ENCODE measurements at regions not wholly inside any gene's neighbourhood (a gene's known extent, or its start where the extent isn't known, plus 50 kb on each side); places are given as distances from the start of the nearest gene placed in this dataset.

DNA sequence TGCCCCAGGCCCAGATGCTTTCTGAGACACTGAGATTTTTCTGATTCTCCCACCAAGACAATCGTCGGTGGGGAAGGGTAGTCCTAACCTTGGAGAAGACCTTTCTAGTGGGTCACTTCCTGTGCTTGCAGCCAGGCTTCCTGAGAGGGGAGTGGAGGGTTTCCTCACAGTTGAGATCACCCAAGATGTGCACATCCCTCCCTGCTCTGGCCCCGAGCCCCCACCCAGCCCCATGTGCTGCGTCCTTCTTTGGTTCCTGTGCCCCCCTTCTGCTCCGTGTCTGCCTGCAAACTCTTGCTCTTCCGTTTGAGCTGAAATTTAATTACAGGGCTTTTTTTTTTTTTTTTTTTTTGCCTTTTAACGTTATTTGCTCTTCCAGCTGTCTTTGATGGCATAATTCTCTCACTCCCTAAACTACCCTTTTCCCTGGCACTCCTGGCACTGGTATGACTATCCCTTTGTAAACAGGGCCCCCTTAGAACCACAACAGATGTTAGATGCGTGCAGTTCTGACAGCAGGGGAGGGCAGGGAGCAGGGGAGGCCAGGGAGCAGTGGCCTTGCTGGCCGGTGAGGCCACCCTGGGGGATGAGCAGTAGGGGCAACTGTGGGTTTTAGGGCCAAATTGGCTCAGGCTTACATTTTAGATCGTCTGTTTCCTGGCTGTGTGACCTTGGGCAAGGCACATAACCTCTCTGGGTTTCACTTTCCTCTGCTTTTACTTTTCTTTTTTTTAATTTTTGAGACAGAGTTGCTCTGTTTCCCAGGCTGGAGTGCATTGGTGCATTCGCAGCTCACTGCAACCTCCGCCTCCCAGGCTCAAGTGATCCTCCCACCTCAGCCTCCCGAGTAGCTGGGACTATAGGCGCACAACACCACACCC is 144.5 kb downstream of the PHETA1 start:
- Histone ChIP-seq H3K4me2 (no peak overlapping the region), H2AFZ (no peak overlapping the region), H3K36me3 (ENCODE audit: insufficient read depth) (no peaks in the 10 kb centered on the region), H3F3A (replicated peaks; ENCODE audit: low read depth) (no peaks in the 10 kb centered on the region), H3K79me2 (replicated peaks; ENCODE audit: insufficient read depth) (no peaks in the 10 kb centered on the region), H3K4me1 (ENCODE audit: insufficient read depth) (0 out of 2 replicates have a peak, but pooled peaks cover 4% of the 10 kb centered on the region), H3K4me3 (no peak overlapping the region), H3K27me3 (ENCODE audit: insufficient read depth) (no peaks in the 10 kb centered on the region), H4K20me1 (replicated peaks; ENCODE audit: insufficient read depth) (no peaks in the 10 kb centered on the region), H3K9me2 (ENCODE audit: insufficient read depth) (no peaks in the 10 kb centered on the region), H3K27ac (ENCODE audit: low read depth) (no peak overlapping the region)
- Mint-ChIP-seq H3K4me1 (peaks cover 17% of the 10 kb centered on the region), H3K4me3 (no peak overlapping the region), H3K27ac (no peak overlapping the region), H3K27me3 (ENCODE audit: insufficient read depth, low read depth, poor library complexity) (peaks cover 7% of the 10 kb centered on the region), H3K36me3 (ENCODE audit: low read depth) (no peaks in the 10 kb centered on the region), H3K9me3 (no peaks in the 10 kb centered on the region)
- DNase-seq (ENCODE audit: low spot score) (no peak), ATAC-seq (no peak)
- TF ChIP-seq POLR2AphosphoS5 (IDR thresholded peaks at IDR 0.05; ENCODE audit: low read depth) (no peak), NANOG (IDR thresholded peaks at IDR 0.05; ENCODE audit: borderline replicate concordance) (no peak), ZNF114 (CRISPR knock-in tag; IDR thresholded peaks at IDR 0.05) (no peak), EZH2phosphoT487 (IDR thresholded peaks at IDR 0.05; ENCODE audit: unreplicated experiment) (no peak), JUNB (IDR thresholded peaks at IDR 0.05; ENCODE audit: unreplicated experiment) (no peak), CREB1 (CRISPR knock-in tag; IDR thresholded peaks at IDR 0.05; ENCODE audit: low read depth) (no peak), EZH2 (IDR thresholded peaks at IDR 0.05; ENCODE audit: low read depth, unreplicated experiment) (no peak), STAT1 (IDR thresholded peaks at IDR 0.05; ENCODE audit: unreplicated experiment) (no peak), ZNF331 (CRISPR knock-in tag; IDR thresholded peaks at IDR 0.05; ENCODE audit: low read depth) (no peak)
- TF ChIP-seq, protein P1, sequence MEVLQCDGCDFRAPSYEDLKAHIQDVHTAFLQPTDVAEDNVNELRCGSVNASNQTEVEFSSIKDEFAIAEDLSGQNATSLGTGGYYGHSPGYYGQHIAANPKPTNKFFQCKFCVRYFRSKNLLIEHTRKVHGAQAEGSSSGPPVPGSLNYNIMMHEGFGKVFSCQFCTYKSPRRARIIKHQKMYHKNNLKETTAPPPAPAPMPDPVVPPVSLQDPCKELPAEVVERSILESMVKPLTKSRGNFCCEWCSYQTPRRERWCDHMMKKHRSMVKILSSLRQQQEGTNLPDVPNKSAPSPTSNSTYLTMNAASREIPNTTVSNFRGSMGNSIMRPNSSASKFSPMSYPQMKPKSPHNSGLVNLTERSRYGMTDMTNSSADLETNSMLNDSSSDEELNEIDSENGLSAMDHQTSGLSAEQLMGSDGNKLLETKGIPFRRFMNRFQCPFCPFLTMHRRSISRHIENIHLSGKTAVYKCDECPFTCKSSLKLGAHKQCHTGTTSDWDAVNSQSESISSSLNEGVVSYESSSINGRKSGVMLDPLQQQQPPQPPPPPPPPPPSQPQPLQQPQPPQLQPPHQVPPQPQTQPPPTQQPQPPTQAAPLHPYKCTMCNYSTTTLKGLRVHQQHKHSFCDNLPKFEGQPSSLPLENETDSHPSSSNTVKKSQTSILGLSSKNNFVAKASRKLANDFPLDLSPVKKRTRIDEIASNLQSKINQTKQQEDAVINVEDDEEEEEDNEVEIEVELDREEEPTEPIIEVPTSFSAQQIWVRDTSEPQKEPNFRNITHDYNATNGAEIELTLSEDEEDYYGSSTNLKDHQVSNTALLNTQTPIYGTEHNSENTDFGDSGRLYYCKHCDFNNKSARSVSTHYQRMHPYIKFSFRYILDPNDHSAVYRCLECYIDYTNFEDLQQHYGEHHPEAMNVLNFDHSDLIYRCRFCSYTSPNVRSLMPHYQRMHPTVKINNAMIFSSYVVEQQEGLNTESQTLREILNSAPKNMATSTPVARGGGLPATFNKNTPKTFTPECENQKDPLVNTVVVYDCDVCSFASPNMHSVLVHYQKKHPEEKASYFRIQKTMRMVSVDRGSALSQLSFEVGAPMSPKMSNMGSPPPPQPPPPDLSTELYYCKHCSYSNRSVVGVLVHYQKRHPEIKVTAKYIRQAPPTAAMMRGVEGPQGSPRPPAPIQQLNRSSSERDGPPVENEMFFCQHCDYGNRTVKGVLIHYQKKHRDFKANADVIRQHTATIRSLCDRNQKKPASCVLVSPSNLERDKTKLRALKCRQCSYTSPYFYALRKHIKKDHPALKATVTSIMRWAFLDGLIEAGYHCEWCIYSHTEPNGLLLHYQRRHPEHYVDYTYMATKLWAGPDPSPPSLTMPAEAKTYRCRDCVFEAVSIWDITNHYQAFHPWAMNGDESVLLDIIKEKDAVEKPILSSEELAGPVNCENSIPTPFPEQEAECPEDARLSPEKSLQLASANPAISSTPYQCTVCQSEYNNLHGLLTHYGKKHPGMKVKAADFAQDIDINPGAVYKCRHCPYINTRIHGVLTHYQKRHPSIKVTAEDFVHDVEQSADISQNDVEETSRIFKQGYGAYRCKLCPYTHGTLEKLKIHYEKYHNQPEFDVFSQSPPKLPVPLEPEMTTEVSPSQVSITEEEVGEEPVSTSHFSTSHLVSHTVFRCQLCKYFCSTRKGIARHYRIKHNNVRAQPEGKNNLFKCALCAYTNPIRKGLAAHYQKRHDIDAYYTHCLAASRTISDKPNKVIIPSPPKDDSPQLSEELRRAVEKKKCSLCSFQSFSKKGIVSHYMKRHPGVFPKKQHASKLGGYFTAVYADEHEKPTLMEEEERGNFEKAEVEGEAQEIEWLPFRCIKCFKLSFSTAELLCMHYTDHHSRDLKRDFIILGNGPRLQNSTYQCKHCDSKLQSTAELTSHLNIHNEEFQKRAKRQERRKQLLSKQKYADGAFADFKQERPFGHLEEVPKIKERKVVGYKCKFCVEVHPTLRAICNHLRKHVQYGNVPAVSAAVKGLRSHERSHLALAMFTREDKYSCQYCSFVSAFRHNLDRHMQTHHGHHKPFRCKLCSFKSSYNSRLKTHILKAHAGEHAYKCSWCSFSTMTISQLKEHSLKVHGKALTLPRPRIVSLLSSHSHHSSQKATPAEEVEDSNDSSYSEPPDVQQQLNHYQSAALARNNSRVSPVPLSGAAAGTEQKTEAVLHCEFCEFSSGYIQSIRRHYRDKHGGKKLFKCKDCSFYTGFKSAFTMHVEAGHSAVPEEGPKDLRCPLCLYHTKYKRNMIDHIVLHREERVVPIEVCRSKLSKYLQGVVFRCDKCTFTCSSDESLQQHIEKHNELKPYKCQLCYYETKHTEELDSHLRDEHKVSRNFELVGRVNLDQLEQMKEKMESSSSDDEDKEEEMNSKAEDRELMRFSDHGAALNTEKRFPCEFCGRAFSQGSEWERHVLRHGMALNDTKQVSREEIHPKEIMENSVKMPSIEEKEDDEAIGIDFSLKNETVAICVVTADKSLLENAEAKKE (CRISPR knock-in tag; IDR thresholded peaks at IDR 0.05): no peak
- TF ChIP-seq, protein P2, sequence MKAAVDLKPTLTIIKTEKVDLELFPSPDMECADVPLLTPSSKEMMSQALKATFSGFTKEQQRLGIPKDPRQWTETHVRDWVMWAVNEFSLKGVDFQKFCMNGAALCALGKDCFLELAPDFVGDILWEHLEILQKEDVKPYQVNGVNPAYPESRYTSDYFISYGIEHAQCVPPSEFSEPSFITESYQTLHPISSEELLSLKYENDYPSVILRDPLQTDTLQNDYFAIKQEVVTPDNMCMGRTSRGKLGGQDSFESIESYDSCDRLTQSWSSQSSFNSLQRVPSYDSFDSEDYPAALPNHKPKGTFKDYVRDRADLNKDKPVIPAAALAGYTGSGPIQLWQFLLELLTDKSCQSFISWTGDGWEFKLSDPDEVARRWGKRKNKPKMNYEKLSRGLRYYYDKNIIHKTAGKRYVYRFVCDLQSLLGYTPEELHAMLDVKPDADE (IDR thresholded peaks at IDR 0.05): no peak
- TF ChIP-seq, protein P3, sequence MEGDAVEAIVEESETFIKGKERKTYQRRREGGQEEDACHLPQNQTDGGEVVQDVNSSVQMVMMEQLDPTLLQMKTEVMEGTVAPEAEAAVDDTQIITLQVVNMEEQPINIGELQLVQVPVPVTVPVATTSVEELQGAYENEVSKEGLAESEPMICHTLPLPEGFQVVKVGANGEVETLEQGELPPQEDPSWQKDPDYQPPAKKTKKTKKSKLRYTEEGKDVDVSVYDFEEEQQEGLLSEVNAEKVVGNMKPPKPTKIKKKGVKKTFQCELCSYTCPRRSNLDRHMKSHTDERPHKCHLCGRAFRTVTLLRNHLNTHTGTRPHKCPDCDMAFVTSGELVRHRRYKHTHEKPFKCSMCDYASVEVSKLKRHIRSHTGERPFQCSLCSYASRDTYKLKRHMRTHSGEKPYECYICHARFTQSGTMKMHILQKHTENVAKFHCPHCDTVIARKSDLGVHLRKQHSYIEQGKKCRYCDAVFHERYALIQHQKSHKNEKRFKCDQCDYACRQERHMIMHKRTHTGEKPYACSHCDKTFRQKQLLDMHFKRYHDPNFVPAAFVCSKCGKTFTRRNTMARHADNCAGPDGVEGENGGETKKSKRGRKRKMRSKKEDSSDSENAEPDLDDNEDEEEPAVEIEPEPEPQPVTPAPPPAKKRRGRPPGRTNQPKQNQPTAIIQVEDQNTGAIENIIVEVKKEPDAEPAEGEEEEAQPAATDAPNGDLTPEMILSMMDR (conservative IDR thresholded peaks at IDR 0.05; ENCODE audit: low read depth in 2 of 2): no peak
- TF ChIP-seq, protein P4, sequence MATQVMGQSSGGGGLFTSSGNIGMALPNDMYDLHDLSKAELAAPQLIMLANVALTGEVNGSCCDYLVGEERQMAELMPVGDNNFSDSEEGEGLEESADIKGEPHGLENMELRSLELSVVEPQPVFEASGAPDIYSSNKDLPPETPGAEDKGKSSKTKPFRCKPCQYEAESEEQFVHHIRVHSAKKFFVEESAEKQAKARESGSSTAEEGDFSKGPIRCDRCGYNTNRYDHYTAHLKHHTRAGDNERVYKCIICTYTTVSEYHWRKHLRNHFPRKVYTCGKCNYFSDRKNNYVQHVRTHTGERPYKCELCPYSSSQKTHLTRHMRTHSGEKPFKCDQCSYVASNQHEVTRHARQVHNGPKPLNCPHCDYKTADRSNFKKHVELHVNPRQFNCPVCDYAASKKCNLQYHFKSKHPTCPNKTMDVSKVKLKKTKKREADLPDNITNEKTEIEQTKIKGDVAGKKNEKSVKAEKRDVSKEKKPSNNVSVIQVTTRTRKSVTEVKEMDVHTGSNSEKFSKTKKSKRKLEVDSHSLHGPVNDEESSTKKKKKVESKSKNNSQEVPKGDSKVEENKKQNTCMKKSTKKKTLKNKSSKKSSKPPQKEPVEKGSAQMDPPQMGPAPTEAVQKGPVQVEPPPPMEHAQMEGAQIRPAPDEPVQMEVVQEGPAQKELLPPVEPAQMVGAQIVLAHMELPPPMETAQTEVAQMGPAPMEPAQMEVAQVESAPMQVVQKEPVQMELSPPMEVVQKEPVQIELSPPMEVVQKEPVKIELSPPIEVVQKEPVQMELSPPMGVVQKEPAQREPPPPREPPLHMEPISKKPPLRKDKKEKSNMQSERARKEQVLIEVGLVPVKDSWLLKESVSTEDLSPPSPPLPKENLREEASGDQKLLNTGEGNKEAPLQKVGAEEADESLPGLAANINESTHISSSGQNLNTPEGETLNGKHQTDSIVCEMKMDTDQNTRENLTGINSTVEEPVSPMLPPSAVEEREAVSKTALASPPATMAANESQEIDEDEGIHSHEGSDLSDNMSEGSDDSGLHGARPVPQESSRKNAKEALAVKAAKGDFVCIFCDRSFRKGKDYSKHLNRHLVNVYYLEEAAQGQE (IDR thresholded peaks at IDR 0.05; ENCODE audit: unreplicated experiment): no peak
